ENCODE measurements at regions not wholly inside any gene's neighbourhood (a gene's known extent, or its start where the extent isn't known, plus 50 kb on each side); places are given as distances from the start of the nearest gene placed in this dataset.

- no peak overlapping the region for H4K5ac ChIP-seq (ENCODE audit: insufficient read length, low read depth, low read length)
- no peak overlapping the region for H3K56ac ChIP-seq (ENCODE audit: insufficient read length, low read depth, low read length)
- Mint-ChIP-seq H3K4me1 (peaks cover 0 to 12% of the 10 kb centered on the region in 2 experiments; a peak in 3 of 4 replicates), H3K36me3 (ENCODE audit: insufficient read depth in 1 of 3, low read depth in 3 of 3) (peaks cover 10 to 12% (median 12%) of the 10 kb centered on the region in 3 experiments), H3K4me3 (no peak overlapping the region), H3K27me3 (ENCODE audit: low read depth) (no peaks in the 10 kb centered on the region), H3K9me3 (peaks cover 11 to 12% of the 10 kb centered on the region in 2 experiments), H3K27ac (no peak overlapping the region)
- H3T11ph ChIP-seq (ENCODE audit: low read length) = no peak overlapping the region
- no peak overlapping the region for H2AFZ ChIP-seq (ENCODE audit: low read length)
- no peak overlapping the region for H3K14ac ChIP-seq (ENCODE audit: insufficient read depth, low read length)
- H2BK15ac ChIP-seq (ENCODE audit: low read depth, low read length) = no peak overlapping the region
- no peaks in the 10 kb centered on the region for H3K79me2 ChIP-seq (ENCODE audit: insufficient read depth, low read length)
- TF ChIP-seq CTCF (conservative IDR thresholded peaks at IDR 0.05) = no peak
- H2BK5ac ChIP-seq (ENCODE audit: insufficient read length, low read length) = no peak overlapping the region
- no CpG with 5 or more reads among the region's 3 CpGs for WGBS (ENCODE audit: extremely low coverage, insufficient read length, low lambda C conversion rate)
- no peaks in the 10 kb centered on the region for H3K23me2 ChIP-seq (ENCODE audit: insufficient read length, low read depth, low read length, poor library complexity, severe bottlenecking)
- H3K9me3 ChIP-seq (ENCODE audit: control insufficient read depth, low read depth, low read length) = no peaks in the 10 kb centered on the region
- no peaks in the 10 kb centered on the region for H4K20me1 ChIP-seq (ENCODE audit: control insufficient read depth, insufficient read depth, insufficient read length)
- H2BK12ac ChIP-seq (ENCODE audit: insufficient read length, low read depth, low read length) = no peak overlapping the region
- no peak overlapping the region for H4K8ac ChIP-seq (replicated peaks; ENCODE audit: insufficient read length, low read depth, low read length)
- H3K18ac ChIP-seq (ENCODE audit: insufficient read length, low read depth, low read length) = no peak overlapping the region
- H3K79me1 ChIP-seq (ENCODE audit: insufficient read depth, low read depth, low read length, poor library complexity, severe bottlenecking) = no peaks in the 10 kb centered on the region
- no peak overlapping the region for H3K4me2 ChIP-seq (ENCODE audit: insufficient read depth, insufficient read length, low read length)
- H4K91ac ChIP-seq (ENCODE audit: insufficient read length, low read depth, low read length) = no peak overlapping the region
- no peak overlapping the region for H2AK5ac ChIP-seq (ENCODE audit: insufficient read length, low read length)
- no peak overlapping the region for H3K23ac ChIP-seq (ENCODE audit: insufficient read length, low read depth, low read length)
- no peak overlapping the region for H2BK20ac ChIP-seq (ENCODE audit: low read depth, low read length, poor library complexity, severe bottlenecking)
- no peaks in the 10 kb centered on the region for H3K4me1 ChIP-seq (ENCODE audit: insufficient read depth, low read length)
- H3K9ac ChIP-seq (ENCODE audit: extremely low read depth, insufficient read length, low read length) = no peak overlapping the region
- no peaks in the 10 kb centered on the region for H3K27me3 ChIP-seq (ENCODE audit: insufficient read depth, low read length)
- H2BK120ac ChIP-seq (ENCODE audit: low read depth, low read length, poor library complexity, severe bottlenecking) = no peak overlapping the region
- no peak overlapping the region for H3K4ac ChIP-seq (ENCODE audit: low read depth, low read length)
- no peak overlapping the region for H3K27ac ChIP-seq (ENCODE audit: insufficient read length, low read depth, low read length)
- DNase-seq = no peak
These were observed 426.4 kb downstream of the QKI start for GRCh38 chr6:163840880-163841279.

All from H9 (cell line).